HG03060 (cell line): ENCODE measurements at regions not wholly inside any gene's neighbourhood (a gene's known extent, or its start where the extent isn't known, plus 50 kb on each side); places are given as distances from the start of the nearest gene placed in this dataset.

Source experiments
- ATAC-seq: cut with Tn5 transposase; IDR thresholded peaks from one replicate; pipeline ENCODE4 v1.9.1; 2021; ENCODE audit warnings: low read depth, moderate number of reproducible peaks; ENCODE audit not compliant: unreplicated experiment

DNA sequence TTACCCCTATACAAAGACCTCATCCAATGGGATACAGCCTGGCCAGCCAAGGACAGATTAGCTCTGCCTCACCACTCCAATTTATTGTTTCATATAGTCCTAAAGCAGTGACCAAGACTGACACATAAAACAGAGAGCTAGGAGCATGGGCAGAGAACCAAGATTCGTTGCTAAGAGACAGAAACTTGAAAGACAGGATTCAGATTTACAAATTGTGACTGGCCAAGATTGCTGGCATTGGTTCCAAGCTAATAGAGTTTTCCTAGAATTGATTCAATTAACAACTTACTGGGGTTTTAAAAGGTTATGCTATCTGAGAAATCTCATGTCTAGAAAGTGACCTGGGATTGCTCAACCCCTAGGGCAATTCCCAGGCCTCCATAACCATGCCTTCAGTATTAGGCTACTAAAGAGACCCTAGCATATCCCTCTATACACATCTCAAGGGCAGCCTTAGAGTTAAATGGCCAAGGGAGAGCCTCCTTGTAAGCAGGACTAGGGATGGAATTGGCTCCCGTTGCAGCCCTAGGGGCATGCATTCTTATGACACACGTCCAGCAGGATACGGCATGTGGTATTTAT, 75.6 kb downstream of the ICOS start:
- no peak for ATAC-seq

GRCh38 chr2:204015118-204015843, 78.7 kb downstream of the ICOS start:
- no peak for ATAC-seq

DNA sequence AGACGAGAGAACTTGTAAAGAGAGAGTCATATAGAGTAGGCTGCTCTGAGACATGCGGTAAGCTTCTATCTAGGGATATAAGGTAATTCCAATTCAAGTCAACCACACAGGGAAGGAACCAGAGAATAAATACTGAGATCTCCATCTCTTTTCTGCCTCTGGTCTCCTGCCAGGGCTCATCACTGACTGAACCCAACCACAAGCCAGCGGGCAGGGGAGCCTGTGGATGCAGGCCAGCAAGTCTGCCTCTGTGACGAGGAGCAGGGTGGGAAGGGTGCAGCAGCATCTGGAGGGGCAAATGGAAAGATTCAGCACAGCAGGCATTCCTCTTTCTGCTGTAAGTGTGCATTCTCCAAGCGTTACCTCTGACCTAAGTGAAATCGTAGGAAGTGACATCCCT, 82.2 kb downstream of the ICOS start:
- no peak for ATAC-seq

GRCh38 chr2:204019572-204020501, 83.3 kb downstream of the ICOS start:
- peak; percentile 78 for ATAC-seq

- no peak for ATAC-seq
These were observed 84.9 kb downstream of the ICOS start for GRCh38 chr2:204021290-204022081.

DNA sequence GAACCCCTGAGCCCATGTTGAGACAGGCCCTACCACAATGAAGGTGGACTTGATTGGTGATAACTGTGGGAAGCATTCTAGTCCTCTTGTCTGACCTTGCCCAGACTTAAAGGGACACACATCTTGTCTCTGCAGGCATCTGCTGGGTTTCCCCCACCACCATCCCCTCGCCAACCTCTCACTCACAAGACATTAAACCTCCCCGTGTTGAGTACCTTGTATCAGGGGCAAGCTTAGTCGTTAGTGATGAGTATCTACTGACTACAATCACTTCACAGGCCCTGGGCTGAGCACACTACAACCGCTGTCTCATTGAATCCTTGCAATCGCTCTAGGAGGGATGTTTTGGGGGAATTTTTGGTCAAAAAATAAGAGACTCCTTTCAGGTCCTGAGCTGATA, 86.0 kb downstream of the ICOS start:
- ATAC-seq, result no peak

GRCh38 chr2:204023088-204023487, 86.5 kb downstream of the ICOS start:
- no peak for ATAC-seq

- no peak for ATAC-seq
These were observed 87.9 kb downstream of the ICOS start for GRCh38 chr2:204024503-204024902.

DNA sequence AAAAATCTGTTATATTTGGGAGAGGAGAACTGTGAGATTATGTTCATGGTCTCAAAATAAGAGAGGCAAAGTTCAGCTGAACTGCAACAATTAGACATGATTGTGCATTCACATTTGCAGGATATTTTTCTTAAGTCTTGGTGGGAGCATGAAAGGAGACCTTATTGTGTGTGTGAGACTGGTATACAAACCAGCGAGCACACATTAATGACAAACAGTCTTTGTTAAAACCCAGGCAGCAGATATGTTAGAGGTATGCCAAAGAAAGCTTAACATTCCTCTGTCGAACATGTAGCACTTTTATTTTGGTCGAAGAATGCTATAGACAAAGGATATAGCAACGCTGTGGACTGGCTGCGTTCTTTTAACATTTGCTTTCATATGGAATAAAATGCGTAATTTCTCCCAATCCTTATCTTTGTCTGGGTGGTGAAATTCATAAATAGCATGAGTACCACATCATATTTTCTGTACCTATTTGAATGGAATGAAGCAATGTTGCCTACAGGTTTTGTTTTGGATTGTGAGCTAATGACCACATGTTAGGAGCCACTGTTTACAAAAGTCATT, 88.4 kb downstream of the ICOS start:
- no peak for ATAC-seq

DNA sequence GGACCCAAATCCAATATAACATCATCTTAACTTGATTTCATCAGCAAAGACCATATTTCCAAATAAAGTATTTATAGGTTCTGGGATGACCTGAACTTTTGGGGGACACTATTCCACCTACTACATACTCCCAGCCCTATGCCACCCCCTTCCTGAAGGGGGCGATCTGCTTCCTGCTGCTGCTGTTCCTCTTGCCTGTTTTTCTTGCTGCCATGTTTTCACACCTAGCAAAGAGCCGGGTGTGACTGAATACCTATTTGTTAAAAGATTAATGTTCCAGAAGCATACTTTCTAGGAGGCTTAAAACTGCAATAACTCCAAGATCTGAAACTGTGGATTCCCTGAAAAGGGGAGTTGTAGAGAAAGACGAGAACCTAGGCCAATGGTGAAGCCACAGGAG, 89.7 kb downstream of the ICOS start:
- ATAC-seq, result no peak

DNA sequence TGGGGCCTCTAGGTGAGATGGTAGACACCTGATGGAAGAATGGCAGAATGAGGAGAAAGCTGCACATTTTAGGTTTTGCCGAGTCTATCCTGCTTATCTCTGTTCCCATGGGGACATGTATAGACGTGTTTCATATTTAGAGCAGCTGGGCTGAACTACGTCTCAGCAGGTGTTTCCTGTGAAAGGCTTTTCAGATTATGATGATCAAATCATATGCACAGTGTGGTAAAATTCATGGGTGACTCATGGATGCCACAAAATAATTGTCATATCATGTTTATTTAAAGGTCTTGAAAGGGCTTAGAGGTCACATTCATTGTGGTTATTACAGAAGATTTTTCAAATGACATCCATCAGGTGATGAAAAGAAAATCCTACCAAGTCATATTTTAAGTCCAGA, 90.5 kb downstream of the ICOS start:
- ATAC-seq, result peak; percentile 94

DNA sequence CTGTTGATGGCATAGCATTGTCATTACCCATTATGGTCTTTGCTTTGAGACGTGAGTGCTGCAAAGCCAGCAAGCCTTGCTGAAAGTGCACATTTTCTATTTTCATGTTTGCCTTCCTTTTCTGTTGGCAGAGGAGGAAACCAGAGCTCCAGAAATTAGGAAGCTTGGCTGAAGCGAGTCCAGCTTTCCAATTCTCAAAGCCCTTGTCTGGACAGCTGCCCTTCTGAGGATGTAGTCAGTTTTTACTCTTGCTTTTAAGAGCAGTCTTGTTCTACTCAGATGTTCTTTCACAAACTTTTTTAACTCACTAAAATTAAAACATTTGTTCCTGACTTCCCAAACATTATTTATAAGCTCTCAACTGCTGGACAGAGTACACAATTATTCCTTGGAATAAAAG, 93.8 kb downstream of the ICOS start:
- ATAC-seq, result no peak

GRCh38 chr2:204031056-204031455, 94.5 kb downstream of the ICOS start:
- ATAC-seq, result no peak

GRCh38 chr2:204032301-204032700, 95.7 kb downstream of the ICOS start:
- no peak for ATAC-seq

DNA sequence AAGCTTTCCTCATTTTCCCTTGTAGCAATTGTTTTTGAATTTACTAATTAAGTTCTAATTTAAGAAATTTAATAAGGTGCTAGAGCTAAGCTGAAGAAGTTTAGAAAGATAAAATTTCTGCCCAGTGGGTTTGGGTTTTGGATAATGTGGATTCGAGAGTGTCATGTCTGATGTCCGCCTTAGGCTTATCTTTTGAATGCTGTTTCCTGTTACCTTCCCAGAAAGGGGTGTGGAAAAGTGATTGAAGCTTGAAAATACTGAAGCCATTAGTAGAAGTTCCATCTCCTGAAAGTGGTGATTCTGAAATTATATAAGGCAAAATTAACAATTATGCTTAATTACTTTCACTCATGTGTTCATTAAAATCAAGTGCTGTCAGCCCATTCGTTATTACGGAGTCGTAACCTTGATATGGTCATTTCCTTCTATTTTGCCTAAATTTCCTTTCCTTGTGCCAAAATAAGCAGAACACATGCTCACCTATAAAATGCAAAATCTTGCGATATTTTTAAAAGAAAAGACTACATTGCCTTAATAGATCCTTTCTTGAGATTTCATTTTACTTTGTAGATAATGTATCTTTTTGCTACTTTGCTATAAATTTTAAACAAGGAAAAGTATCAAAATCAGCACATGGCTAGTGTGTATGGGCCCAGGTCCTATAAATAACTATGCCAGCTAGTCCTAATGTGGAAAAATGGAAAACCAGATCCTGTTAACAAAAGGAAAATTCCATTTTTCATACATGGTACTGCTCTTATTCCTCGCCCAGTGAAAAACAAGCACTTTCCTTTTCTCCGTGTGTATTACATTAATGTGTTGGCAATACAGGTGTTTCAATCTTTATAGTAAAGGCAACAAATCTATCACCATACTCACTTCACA, 97.3 kb downstream of the ICOS start:
- ATAC-seq, result no peak

DNA sequence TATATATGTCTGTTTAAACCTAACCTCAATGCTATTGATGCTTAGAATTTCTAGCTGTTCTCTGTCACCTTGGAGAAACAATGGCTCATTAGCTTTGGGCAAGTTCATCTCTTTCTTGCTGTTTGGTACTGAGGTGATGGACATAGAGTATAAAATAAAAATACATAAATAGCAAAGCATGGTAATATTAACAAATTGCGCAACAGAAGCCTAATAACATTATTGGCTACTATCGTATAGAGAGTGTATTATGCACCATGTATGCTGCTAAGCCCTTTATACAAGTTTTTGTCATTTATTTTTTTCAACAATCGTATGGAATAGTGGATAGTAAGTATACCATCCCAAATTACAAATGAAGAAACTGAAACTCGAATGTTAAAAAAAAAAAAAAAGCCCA, 100.1 kb downstream of the ICOS start:
- no peak for ATAC-seq

DNA sequence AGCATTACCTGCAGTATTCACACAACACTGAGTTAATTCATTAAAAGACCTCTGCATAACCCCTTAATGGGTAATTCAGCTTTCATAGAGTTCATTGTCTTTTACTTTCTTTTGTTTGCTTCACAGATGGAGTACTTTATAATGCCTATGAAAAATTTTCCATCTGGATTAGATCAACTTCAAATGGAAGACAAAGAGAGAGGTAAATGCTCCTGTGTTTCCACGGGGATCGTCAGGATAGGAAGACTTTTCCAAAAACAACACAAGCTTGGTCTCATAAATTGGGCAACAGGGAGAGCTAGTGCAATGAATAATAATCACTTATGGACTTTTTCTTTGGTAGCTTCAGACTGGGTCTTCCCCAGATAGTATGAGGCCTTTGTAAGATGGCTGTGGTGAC, 100.7 kb downstream of the ICOS start:
- no peak for ATAC-seq

DNA sequence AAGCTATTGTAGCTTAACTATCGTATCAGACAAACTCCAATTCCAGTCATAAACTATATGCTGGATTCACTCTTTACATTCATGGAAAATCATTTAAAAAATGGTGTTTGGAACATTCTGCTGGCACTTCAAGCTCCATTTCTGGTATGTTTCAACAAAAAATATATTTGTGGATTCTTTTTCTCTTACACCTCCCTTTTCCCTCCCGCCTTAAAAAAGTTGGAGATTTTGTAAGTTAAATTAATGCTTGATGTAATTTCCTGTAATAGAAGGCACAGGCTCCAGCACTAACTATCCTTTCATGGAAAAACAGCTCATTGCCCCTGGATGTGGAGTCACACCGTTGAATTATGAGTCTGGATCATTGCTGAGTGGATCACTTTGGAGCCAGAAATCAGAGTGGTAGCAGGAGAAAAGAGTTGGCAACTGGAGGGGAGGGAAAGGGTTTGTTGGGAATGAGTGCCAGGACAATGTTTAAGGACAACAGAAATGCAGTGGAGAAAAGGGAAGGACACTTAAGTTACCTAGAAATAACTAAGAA, 102.8 kb downstream of the ICOS start:
- no peak for ATAC-seq

GRCh38 chr2:204040016-204040415, 103.5 kb downstream of the ICOS start:
- ATAC-seq, result no peak
